H9 (cell line): ENCODE measurements at regions not wholly inside any gene's neighbourhood (a gene's known extent, or its start where the extent isn't known, plus 50 kb on each side); places are given as distances from the start of the nearest gene placed in this dataset.

Experiments used
- DNase-seq: peaks from one replicate; pipeline ENCODE4 v3.0.0-alpha.2; 2017
- H2AFZ ChIP-seq: one replicate; pipeline ENCODE4 v1.6.1; 2013; ENCODE audit warnings: mild to moderate bottlenecking, low read length, control low read depth, moderate library complexity
- H2AK5ac ChIP-seq: 2 replicates; pipeline ENCODE4 v1.6.1; 2013; ENCODE audit warnings: low read length, control low read depth, mixed read lengths; ENCODE audit not compliant: insufficient read length
- H2BK120ac ChIP-seq: one replicate; pipeline ENCODE4 v1.6.1; 2013; ENCODE audit warnings: low read depth, mild to moderate bottlenecking, low read length, control low read depth, inconsistent platforms; ENCODE audit not compliant: poor library complexity, severe bottlenecking
- H2BK12ac ChIP-seq: 2 replicates; pipeline ENCODE4 v1.6.1; 2013; ENCODE audit warnings: low read length, control low read depth, mixed read lengths, low read depth; ENCODE audit not compliant: insufficient read length
- H2BK15ac ChIP-seq: 2 replicates; pipeline ENCODE4 v1.6.1; 2013; ENCODE audit warnings: low read depth, low read length, control low read depth
- H2BK20ac ChIP-seq: one replicate; pipeline ENCODE4 v1.6.1; 2013; ENCODE audit warnings: low read depth, mild to moderate bottlenecking, low read length, control low read depth, inconsistent platforms; ENCODE audit not compliant: poor library complexity, severe bottlenecking
- H2BK5ac ChIP-seq: 2 replicates; pipeline ENCODE4 v1.6.1; 2013; ENCODE audit warnings: low read length, control low read depth, mixed read lengths; ENCODE audit not compliant: insufficient read length
- H3K14ac ChIP-seq: 2 replicates; pipeline ENCODE4 v1.6.1; 2013; ENCODE audit warnings: low read length, control low read depth; ENCODE audit not compliant: insufficient read depth
- H3K18ac ChIP-seq: 2 replicates; pipeline ENCODE4 v1.6.1; 2013; ENCODE audit warnings: low read depth, mild to moderate bottlenecking, mixed read lengths, low read length, control low read depth; ENCODE audit not compliant: insufficient read length
- H3K23ac ChIP-seq: 2 replicates; pipeline ENCODE4 v1.6.1; 2013; ENCODE audit warnings: low read length, control low read depth, mixed read lengths, low read depth; ENCODE audit not compliant: insufficient read length
- H3K23me2 ChIP-seq: 2 replicates; pipeline ENCODE4 v1.6.1; 2013; ENCODE audit warnings: low read depth, mild to moderate bottlenecking, mixed read lengths, low read length, control low read depth; ENCODE audit not compliant: insufficient read length, poor library complexity, severe bottlenecking
- H3K27ac ChIP-seq: 2 replicates; pipeline ENCODE4 v1.5.1; 2013; ENCODE audit warnings: low read length, control low read depth, mixed read lengths, low read depth; ENCODE audit not compliant: insufficient read length
- H3K27me3 ChIP-seq: 2 replicates; pipeline ENCODE4 v1.6.1; 2013; ENCODE audit warnings: low read length, control low read depth, inconsistent platforms; ENCODE audit not compliant: insufficient read depth
- H3K4ac ChIP-seq: 2 replicates; pipeline ENCODE4 v1.6.1; 2013; ENCODE audit warnings: low read depth, mild to moderate bottlenecking, control low read depth, inconsistent platforms, low read length, moderate library complexity
- H3K4me1 ChIP-seq: 2 replicates; pipeline ENCODE4 v1.6.1; 2013; ENCODE audit warnings: low read length, control low read depth, inconsistent platforms; ENCODE audit not compliant: insufficient read depth
- H3K4me2 ChIP-seq: 2 replicates; pipeline ENCODE4 v1.6.1; 2013; ENCODE audit warnings: low read length, control low read depth, mixed read lengths; ENCODE audit not compliant: insufficient read length, insufficient read depth
- H3K56ac ChIP-seq: 2 replicates; pipeline ENCODE4 v1.6.1; 2013; ENCODE audit warnings: low read depth, mild to moderate bottlenecking, mixed read lengths, low read length, control low read depth; ENCODE audit not compliant: insufficient read length
- H3K79me1 ChIP-seq: 2 replicates; pipeline ENCODE4 v1.6.1; 2013; ENCODE audit warnings: low read depth, mild to moderate bottlenecking, moderate library complexity, low read length, control low read depth, inconsistent platforms; ENCODE audit not compliant: insufficient read depth, poor library complexity, severe bottlenecking
- H3K79me2 ChIP-seq: 2 replicates; pipeline ENCODE4 v1.6.1; 2013; ENCODE audit warnings: low read length, control low read depth, inconsistent platforms; ENCODE audit not compliant: insufficient read depth
- H3K9ac ChIP-seq: 2 replicates; pipeline ENCODE4 v1.6.1; 2013; ENCODE audit warnings: low read length, control low read depth, mixed read lengths; ENCODE audit not compliant: insufficient read length; ENCODE audit errors: extremely low read depth
- H3K9me3 ChIP-seq: one replicate; pipeline ENCODE4 v1.6.1; 2013; ENCODE audit warnings: low read depth, low read length, inconsistent platforms; ENCODE audit not compliant: control insufficient read depth
- H3T11ph ChIP-seq: one replicate; pipeline ENCODE4 v1.6.1; 2013; ENCODE audit warnings: mild to moderate bottlenecking, low read length, control low read depth, inconsistent platforms
- H4K20me1 ChIP-seq: one replicate; pipeline ENCODE4 v1.6.1; 2013; ENCODE audit not compliant: control insufficient read depth, insufficient read length, insufficient read depth
- H4K5ac ChIP-seq: 2 replicates; pipeline ENCODE4 v1.6.1; 2013; ENCODE audit warnings: low read depth, mild to moderate bottlenecking, mixed read lengths, low read length, control low read depth; ENCODE audit not compliant: insufficient read length
- H4K8ac ChIP-seq: replicated peaks from 2 replicates; pipeline ENCODE4 v1.6.1; 2013; ENCODE audit warnings: low read length, control low read depth, mixed read lengths, low read depth; ENCODE audit not compliant: insufficient read length
- H4K91ac ChIP-seq: 2 replicates; pipeline ENCODE4 v1.6.1; 2013; ENCODE audit warnings: low read depth, mild to moderate bottlenecking, moderate library complexity, mixed read lengths, low read length, control low read depth; ENCODE audit not compliant: insufficient read length
- H3K27ac Mint-ChIP-seq, 3 experiments: 2 replicates in 2 of 3; 3 replicates in 1 of 3; pipeline ENCODE4 v1.8.0; 2020 to 2021; ENCODE audit warnings: mixed read lengths in 3 of 3, mild to moderate bottlenecking in 1 of 3, moderate library complexity in 1 of 3
- H3K27me3 Mint-ChIP-seq: 2 replicates; pipeline ENCODE4 v1.8.0; 2021; ENCODE audit warnings: low read depth, mild to moderate bottlenecking, moderate library complexity, mixed read lengths
- H3K36me3 Mint-ChIP-seq, 3 experiments: 2 replicates in 2 of 3; 3 replicates in 1 of 3; pipeline ENCODE4 v1.8.0; 2020 to 2021; ENCODE audit warnings: low read depth in 3 of 3, mixed read lengths in 3 of 3; ENCODE audit not compliant: insufficient read depth in 1 of 3
- H3K4me1 Mint-ChIP-seq, 2 experiments: 2 replicates each; pipeline ENCODE4 v1.8.0; 2020; ENCODE audit warnings: mixed read lengths in 2 of 2
- H3K4me3 Mint-ChIP-seq, 2 experiments: 2 replicates in 1 of 2; 3 replicates in 1 of 2; pipeline ENCODE4 v1.8.0; 2020 to 2021; ENCODE audit warnings: mild to moderate bottlenecking in 2 of 2, mixed read lengths in 2 of 2, moderate library complexity in 1 of 2
- H3K9me3 Mint-ChIP-seq, 2 experiments: 2 replicates in 1 of 2; 3 replicates in 1 of 2; pipeline ENCODE4 v1.8.0; 2020; ENCODE audit warnings: mild to moderate bottlenecking in 2 of 2, mixed read lengths in 2 of 2, moderate library complexity in 1 of 2
- CTCF ChIP-seq: fragments of 200-600 bp; sonication (generic); conservative IDR thresholded peaks from 3 replicates; pipeline ENCODE4 v1.8.0; 2021; ENCODE audit warnings: antibody characterized with exemption, mild to moderate bottlenecking
- WGBS: extraction: QIAGEN DNeasy Blood & Tissue Kit; methylation state at CpG from one replicate; pipeline ENCODE4 v1.1.7; 2013; ENCODE audit warnings: missing lambda C conversion rate, low lambda C conversion rate, mixed read lengths; ENCODE audit not compliant: insufficient read length; ENCODE audit errors: extremely low coverage; 5-methylcytosine and 5-hydroxymethylcytosine counted together

DNA sequence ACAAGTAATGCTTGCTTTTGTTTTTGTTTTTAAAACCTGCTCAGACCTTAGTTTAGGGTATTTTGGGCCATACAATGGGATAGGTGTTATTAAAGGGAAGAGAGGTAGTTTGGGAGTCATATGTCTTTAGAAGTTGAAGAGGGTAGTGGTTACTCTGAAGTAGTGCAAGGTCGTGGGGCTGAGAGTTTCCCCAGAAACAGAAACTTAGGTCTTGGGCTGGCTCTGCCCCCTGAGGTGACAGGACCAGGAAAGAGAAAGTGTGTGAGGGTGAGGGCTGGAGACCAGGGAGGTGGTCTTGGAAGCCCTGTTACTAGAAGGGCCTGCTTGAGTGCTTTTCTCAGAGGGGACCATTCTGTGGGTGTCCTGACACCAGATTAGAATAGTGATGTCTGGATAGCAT, 500.5 kb upstream of the SPHKAP start:
- no peak overlapping the region for H2BK120ac ChIP-seq

More for the DNA sequence above, 500.5 kb upstream of the SPHKAP start:
- H3K27me3 Mint-ChIP-seq, result no peaks in the 10 kb centered on the region; the same call in 1 of the 2 replicates
- Histone ChIP-seq H2BK15ac (no peak overlapping the region), H3T11ph (no peak overlapping the region), H3K4ac (no peak overlapping the region), H3K14ac (no peak overlapping the region), H3K9me3 (no peaks in the 10 kb centered on the region), H4K8ac (no peak overlapping the region), H3K4me2 (no peak overlapping the region), H2BK5ac (no peak overlapping the region), H2AFZ (no peak overlapping the region), H3K23ac (no peak overlapping the region), H3K27me3 (no peaks in the 10 kb centered on the region), H4K91ac (no peak overlapping the region), H3K56ac (no peak overlapping the region), H4K20me1 (no peaks in the 10 kb centered on the region), H3K9ac (no peak overlapping the region), H2BK20ac (no peak overlapping the region), H4K5ac (no peak overlapping the region), H2AK5ac (no peak overlapping the region), H3K79me1 (no peaks in the 10 kb centered on the region), H3K4me1 (no peaks in the 10 kb centered on the region; the same call in 1 of the 2 replicates), H3K18ac (no peak overlapping the region), H3K79me2 (no peaks in the 10 kb centered on the region), H3K23me2 (no peaks in the 10 kb centered on the region), H3K27ac (no peak overlapping the region), H2BK12ac (no peak overlapping the region)
- no peak overlapping the region for H3K27ac Mint-ChIP-seq
- no peak overlapping the region for H3K4me3 Mint-ChIP-seq
- H3K4me1 Mint-ChIP-seq, result peaks cover 0 to 7% of the 10 kb centered on the region in 2 experiments; a peak in 2 of 4 replicates
- no peak for TF ChIP-seq CTCF
- no peaks in the 10 kb centered on the region for H3K36me3 Mint-ChIP-seq
- no peak for DNase-seq
- H3K9me3 Mint-ChIP-seq, result no peaks in the 10 kb centered on the region
- no CpG with 5 or more reads among the region's 1 CpG for WGBS
